COR-L47 (cell line): ENCODE measurements at regions not wholly inside any gene's neighbourhood (a gene's known extent, or its start where the extent isn't known, plus 50 kb on each side); places are given as distances from the start of the nearest gene placed in this dataset.
"Not testable (repeated sequence)": the region's sequence is repeated elsewhere in the genome, so short reads cannot be mapped to it uniquely, and the experiment has no call there.

Experiments used
- DNase-seq: peaks from one replicate; lab custom pipeline; 2025; lab: John Stamatoyannopoulos, UW

GRCh38 chr18:10085416-10085815 is 171.6 kb downstream of the VAPA start:
- DNase-seq, result no peak

GRCh38 chr18:10085876-10086275 is 172.1 kb downstream of the VAPA start:
- DNase-seq, result no peak

GRCh38 chr18:10086458-10087210 is 172.8 kb downstream of the VAPA start:
- DNase-seq, result peak; percentile 87

- no peak for DNase-seq
Measured at GRCh38 chr18:10088734-10089133, 174.9 kb downstream of the VAPA start.

- DNase-seq, result peak; percentile 33
Measured at GRCh38 chr18:10089881-10090280, 176.1 kb downstream of the VAPA start.

- no peak for DNase-seq
Measured at GRCh38 chr18:10090668-10091067, 176.9 kb downstream of the VAPA start.

GRCh38 chr18:10093445-10093844 is 179.6 kb downstream of the VAPA start:
- no peak for DNase-seq

GRCh38 chr18:10094154-10094553 is 180.3 kb downstream of the VAPA start:
- DNase-seq, result no peak

- DNase-seq, result no peak
Measured at GRCh38 chr18:10094655-10095054, 180.8 kb downstream of the VAPA start.

GRCh38 chr18:10095356-10095755 is 181.5 kb downstream of the VAPA start:
- no peak for DNase-seq

- DNase-seq, result no peak
Measured at GRCh38 chr18:10099539-10100140, 185.8 kb downstream of the VAPA start.

- no peak for DNase-seq
Measured at GRCh38 chr18:10100196-10100595, 186.4 kb downstream of the VAPA start.

GRCh38 chr18:10100941-10101701 is 187.3 kb downstream of the VAPA start:
- no peak for DNase-seq

- no peak for DNase-seq
Measured at GRCh38 chr18:10101729-10102128, 187.9 kb downstream of the VAPA start.

- DNase-seq, result not testable (repeated sequence)
Measured at GRCh38 chr18:10105118-10105517, 191.3 kb downstream of the VAPA start.

GRCh38 chr18:10111191-10111590 is 197.4 kb downstream of the VAPA start:
- no peak for DNase-seq

- no peak for DNase-seq
Measured at GRCh38 chr18:10111944-10112343, 198.1 kb downstream of the VAPA start.

- DNase-seq, result no peak
Measured at GRCh38 chr18:10113121-10114022, 199.6 kb downstream of the VAPA start.

- DNase-seq, result peak; percentile 72
Measured at GRCh38 chr18:10114717-10115463, 201.1 kb downstream of the VAPA start.

GRCh38 chr18:10116574-10116973 is 202.8 kb downstream of the VAPA start:
- no peak for DNase-seq

- no peak for DNase-seq
Measured at GRCh38 chr18:10119528-10119927, 205.7 kb downstream of the VAPA start.
